HFFc6 (cell line): ENCODE measurements at regions not wholly inside any gene's neighbourhood (a gene's known extent, or its start where the extent isn't known, plus 50 kb on each side); places are given as distances from the start of the nearest gene placed in this dataset.

Experiments
- DNase-seq: peaks from one replicate; pipeline ENCODE4 v3.0.0-alpha.2; 2018
- H3K27ac Mint-ChIP-seq: 2 replicates; pipeline ENCODE4 v1.8.0; 2020; ENCODE audit warnings: mild to moderate bottlenecking, mixed read lengths
- H3K27me3 Mint-ChIP-seq: 2 replicates; pipeline ENCODE4 v1.8.0; 2021; ENCODE audit warnings: mild to moderate bottlenecking, moderate library complexity, mixed read lengths; ENCODE audit not compliant: insufficient read depth
- H3K36me3 Mint-ChIP-seq: 2 replicates; pipeline ENCODE4 v1.8.0; 2021; ENCODE audit warnings: low read depth, mixed read lengths
- H3K4me1 Mint-ChIP-seq: 2 replicates; pipeline ENCODE4 v1.8.0; 2020; ENCODE audit warnings: low read depth, mixed read lengths
- H3K4me3 Mint-ChIP-seq: 2 replicates; pipeline ENCODE4 v1.8.0; 2020; ENCODE audit warnings: mild to moderate bottlenecking, moderate library complexity, mixed read lengths
- H3K9me3 Mint-ChIP-seq: 2 replicates; pipeline ENCODE4 v1.8.0; 2020; ENCODE audit warnings: mild to moderate bottlenecking, mixed read lengths
- TF ChIP-seq, protein P1 (sequence below): fragments of 200-600 bp; sonication (generic); IDR thresholded peaks from 2 replicates; pipeline ENCODE4 v1.5.0; 2021; ENCODE audit warnings: antibody characterized with exemption, mild to moderate bottlenecking

DNA sequence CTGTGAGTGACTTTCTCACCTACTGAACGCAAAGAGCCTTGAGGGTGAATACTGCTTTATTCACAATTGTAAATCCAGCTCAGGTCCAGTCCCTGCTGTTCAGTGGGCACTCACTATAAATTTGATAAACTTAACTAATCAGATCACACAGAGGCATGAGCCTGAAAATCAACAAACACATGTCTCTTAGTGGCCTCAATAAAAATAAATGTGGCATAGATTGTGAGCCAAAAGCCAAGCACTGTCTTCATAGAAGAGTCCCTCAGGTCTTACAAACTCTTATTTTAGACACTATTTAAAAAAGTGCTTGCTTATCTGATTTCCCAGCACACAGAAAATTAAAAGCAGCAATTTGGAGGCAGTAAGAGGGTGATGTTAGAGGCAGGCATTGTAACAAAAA is 957.7 kb downstream of the SLITRK5 start:
- Mint-ChIP-seq H3K36me3 (no peaks in the 10 kb centered on the region), H3K27ac (no peak overlapping the region), H3K9me3 (peaks cover 38% of the 10 kb centered on the region), H3K27me3 (peaks cover 1% of the 10 kb centered on the region; the same call in 1 of the 2 replicates), H3K4me3 (no peak overlapping the region), H3K4me1 (no peaks in the 10 kb centered on the region)
- no peak for DNase-seq
- TF ChIP-seq, protein P1, sequence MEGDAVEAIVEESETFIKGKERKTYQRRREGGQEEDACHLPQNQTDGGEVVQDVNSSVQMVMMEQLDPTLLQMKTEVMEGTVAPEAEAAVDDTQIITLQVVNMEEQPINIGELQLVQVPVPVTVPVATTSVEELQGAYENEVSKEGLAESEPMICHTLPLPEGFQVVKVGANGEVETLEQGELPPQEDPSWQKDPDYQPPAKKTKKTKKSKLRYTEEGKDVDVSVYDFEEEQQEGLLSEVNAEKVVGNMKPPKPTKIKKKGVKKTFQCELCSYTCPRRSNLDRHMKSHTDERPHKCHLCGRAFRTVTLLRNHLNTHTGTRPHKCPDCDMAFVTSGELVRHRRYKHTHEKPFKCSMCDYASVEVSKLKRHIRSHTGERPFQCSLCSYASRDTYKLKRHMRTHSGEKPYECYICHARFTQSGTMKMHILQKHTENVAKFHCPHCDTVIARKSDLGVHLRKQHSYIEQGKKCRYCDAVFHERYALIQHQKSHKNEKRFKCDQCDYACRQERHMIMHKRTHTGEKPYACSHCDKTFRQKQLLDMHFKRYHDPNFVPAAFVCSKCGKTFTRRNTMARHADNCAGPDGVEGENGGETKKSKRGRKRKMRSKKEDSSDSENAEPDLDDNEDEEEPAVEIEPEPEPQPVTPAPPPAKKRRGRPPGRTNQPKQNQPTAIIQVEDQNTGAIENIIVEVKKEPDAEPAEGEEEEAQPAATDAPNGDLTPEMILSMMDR, result no peak

DNA sequence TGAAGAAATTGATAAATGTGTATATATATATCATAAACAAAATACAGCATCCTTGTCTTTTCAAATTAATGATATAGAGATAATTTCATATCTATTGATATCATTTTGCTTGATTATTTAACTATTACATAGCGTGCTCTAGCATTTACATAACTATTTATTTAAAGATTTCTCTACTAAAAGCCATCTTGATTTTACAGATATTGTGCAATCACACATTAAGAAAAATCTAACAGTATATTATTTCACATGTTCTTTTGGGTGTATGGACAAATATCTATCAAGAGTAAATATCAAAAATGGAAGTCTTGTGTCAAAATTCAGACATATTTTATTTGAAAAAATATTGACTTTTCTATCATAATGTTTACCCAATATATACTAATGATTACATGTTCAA is 966.8 kb downstream of the SLITRK5 start:
- Mint-ChIP-seq H3K27ac (no peak overlapping the region), H3K4me3 (no peak overlapping the region), H3K4me1 (no peaks in the 10 kb centered on the region), H3K9me3 (peaks cover 24% of the 10 kb centered on the region), H3K36me3 (no peaks in the 10 kb centered on the region), H3K27me3 (no peaks in the 10 kb centered on the region)
- DNase-seq, result no peak
- TF ChIP-seq, protein P1, result no peak

DNA sequence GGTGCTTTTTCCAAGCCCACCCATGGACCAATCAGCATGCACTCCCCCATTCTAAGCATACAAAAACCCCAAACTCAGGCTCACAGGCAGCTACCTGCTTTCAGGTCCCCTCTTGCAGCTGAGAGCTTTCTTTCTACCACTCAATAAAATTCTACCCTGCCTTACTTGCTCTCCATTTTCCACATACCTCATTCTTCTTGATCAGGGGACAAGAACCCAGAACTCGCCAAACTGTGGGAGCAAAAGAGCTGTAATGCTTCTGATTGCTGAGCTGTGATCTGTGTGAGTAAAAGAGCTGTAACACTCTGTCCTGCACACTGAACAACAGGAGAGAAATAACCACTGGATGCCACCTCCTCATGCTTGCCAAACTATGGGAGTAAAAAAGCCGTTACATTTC is 972.1 kb downstream of the SLITRK5 start:
- H3K4me1 Mint-ChIP-seq, result no peaks in the 10 kb centered on the region
- no peaks in the 10 kb centered on the region for H3K27me3 Mint-ChIP-seq
- peaks cover 55% of the 10 kb centered on the region for H3K9me3 Mint-ChIP-seq
- H3K36me3 Mint-ChIP-seq, result no peaks in the 10 kb centered on the region
- H3K4me3 Mint-ChIP-seq, result no peak overlapping the region
- DNase-seq, result no peak
- TF ChIP-seq, protein P1, result no peak
- no peak overlapping the region for H3K27ac Mint-ChIP-seq

DNA sequence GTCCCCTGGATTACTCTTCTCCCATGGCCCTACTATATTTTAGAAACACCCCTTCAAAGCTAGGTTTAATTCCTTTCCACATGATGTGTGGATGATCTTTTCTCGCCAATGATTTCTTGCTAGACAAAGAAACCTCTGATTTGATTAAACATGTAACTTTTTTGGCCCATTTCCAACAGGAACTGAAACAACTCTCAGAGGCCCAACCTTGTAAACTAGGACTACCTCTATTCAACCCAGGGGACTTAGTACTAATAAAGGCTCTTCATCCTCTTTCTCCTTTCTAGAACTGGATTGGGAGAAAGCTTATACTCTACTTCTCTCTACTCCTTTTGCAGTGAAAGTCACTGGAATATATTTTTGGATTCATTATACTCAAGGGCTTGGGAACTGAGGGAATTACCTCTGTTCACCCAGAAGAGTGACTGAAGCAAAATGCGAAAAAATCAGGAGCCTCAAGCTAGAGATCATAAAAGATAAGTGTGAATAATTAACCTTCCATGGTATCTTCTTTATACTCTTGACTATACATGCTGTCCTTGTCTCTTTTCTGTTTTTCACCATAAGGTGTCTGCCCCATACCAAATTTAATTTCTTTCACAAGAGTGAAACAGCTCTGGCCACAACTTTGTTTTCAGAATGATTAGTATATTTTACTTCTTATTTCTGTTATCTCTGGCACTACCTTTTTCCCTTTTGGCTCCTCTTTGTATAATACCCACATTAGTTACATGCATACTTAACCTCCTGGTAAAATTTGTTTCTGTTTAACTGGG is 977.6 kb downstream of the SLITRK5 start:
- Mint-ChIP-seq H3K27ac (no peak overlapping the region), H3K27me3 (no peaks in the 10 kb centered on the region), H3K9me3 (peaks cover 42% of the 10 kb centered on the region), H3K36me3 (no peaks in the 10 kb centered on the region), H3K4me1 (no peaks in the 10 kb centered on the region), H3K4me3 (no peak overlapping the region)
- TF ChIP-seq, protein P1, result no peak
- DNase-seq, result no peak

DNA sequence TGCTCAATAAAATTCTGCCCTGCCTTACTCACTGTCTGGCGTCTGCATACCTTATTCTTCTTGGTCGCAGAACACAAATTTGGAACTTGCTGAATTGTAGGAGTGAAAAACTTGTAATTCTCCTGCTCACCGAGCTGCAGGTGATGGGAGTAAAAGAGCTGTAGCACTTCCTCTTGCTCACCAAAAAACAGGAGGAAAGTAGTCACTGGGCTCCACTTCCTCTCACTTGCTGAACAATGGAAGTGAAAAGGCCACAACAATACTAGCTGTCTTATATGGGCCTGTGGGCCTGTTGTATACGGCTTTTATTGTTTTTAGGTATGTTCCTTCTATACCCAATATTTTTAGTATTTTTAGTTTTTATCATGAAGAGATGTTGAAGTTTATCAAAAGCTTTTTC is 978.7 kb downstream of the SLITRK5 start:
- H3K27ac Mint-ChIP-seq, result no peak overlapping the region
- no peak overlapping the region for H3K4me3 Mint-ChIP-seq
- no peaks in the 10 kb centered on the region for H3K27me3 Mint-ChIP-seq
- H3K36me3 Mint-ChIP-seq, result no peaks in the 10 kb centered on the region
- peaks cover 34% of the 10 kb centered on the region for H3K9me3 Mint-ChIP-seq
- DNase-seq, result no peak
- TF ChIP-seq, protein P1, result no peak
- no peaks in the 10 kb centered on the region for H3K4me1 Mint-ChIP-seq
